C4-2B (cell line): ENCODE measurements at regions not wholly inside any gene's neighbourhood (a gene's known extent, or its start where the extent isn't known, plus 50 kb on each side); places are given as distances from the start of the nearest gene placed in this dataset.

Source experiments
- H3K27ac ChIP-seq: fragments of 450-650 bp; 2 replicates; pipeline ENCODE4 v1.5.1; 2017
- CTCF ChIP-seq: fragments of 450-650 bp; conservative IDR thresholded peaks from 2 replicates; pipeline ENCODE4 v1.5.1; 2017; ENCODE audit warnings: mild to moderate bottlenecking
- ZFX ChIP-seq: fragments of 450-650 bp; IDR thresholded peaks from 2 replicates; pipeline ENCODE4 v1.6.1; 2017

GRCh38 chr12:28708918-28709371 is 440.1 kb upstream of the FAR2 start:
- TF ChIP-seq ZFX = no peak
- no peak for TF ChIP-seq CTCF
- no peak overlapping the region for H3K27ac ChIP-seq

- TF ChIP-seq CTCF (no peak), ZFX (no peak)
- H3K27ac ChIP-seq = no peak overlapping the region
Measured at GRCh38 chr12:28709986-28710685, 438.9 kb upstream of the FAR2 start.

DNA sequence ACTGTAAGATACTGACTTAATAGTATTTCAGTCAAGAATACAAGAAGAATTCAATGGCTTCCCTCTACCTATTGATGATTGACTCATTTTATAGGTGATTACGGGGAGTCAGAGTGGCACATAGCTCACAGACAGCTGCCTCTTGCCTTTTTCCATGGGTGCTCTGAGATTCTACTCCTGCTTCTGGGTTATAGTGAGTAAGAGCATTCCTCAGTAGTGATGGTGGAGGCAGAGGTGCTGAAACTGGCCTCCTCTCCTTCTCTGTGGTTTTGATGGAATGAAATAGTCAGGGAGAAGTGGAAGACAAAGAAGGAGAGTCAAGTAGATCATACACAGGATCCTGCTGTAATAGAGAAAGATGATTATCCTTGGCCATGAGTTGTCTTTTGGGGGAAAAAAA is 438.2 kb upstream of the FAR2 start:
- TF ChIP-seq CTCF (no peak), ZFX (no peak)
- H3K27ac ChIP-seq = no peak overlapping the region

DNA sequence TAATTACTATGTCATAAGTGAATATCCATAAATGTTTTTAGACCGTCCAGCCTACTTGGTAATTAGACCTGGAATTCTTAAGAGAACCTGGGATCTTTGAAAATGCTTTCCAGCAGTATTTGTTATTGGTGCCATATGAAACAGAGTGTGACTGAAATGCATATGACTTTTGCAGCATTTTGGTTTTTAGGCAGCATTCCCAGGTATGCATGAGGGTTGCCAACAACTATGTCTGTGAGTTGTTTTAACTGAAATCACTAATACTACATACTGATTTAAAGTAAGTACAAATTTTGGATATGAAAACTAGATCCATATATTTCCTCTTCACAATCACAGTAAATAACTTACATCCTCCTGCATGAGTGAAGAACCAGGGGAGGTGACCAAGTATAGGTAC is 437.7 kb upstream of the FAR2 start:
- no peak for TF ChIP-seq CTCF
- TF ChIP-seq ZFX = no peak
- no peak overlapping the region for H3K27ac ChIP-seq

GRCh38 chr12:28742791-28743190 is 406.3 kb upstream of the FAR2 start:
- TF ChIP-seq ZFX (no peak), CTCF (no peak)
- H3K27ac ChIP-seq = no peak overlapping the region

- no peak for TF ChIP-seq ZFX
- H3K27ac ChIP-seq = no peak overlapping the region
Measured at GRCh38 chr12:28746734-28747325, 402.2 kb upstream of the FAR2 start.

DNA sequence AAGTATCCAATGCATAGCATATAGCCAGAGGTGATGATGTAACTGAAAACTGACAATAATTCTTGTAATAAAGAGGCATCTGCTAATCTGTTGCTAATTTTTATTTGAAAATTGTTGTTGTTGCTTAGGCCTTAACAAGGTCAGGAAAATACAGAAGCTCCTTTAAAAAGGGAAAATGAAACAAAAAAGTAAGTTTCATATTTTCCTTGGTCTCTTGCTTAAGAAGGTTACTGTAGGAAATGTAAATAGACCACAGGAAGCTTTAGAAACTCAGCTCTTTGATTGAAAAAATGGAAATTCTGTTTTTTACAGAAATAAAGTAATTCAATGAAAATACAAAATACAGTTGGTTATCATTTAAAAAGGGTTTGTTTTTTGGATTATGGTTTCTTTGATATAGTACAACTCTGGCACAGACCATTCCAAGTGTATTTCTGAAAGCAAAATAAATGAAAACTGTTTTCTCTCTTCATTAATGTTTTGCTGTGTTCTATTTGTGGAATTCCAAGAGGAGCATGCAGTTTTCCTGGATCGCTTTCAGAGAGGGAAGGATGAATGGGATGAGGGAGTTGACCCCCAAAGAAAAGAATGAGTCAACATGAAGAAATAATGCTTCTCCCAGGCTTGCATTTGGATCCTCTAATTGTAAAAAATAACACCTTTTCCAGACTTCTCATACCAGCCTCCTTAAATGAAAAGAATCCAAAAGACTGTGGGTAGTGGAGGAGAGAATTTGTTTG is 398.0 kb upstream of the FAR2 start:
- H3K27ac ChIP-seq = no peak overlapping the region
- TF ChIP-seq ZFX = no peak
- no peak for TF ChIP-seq CTCF
